GM10248 (cell line): ENCODE measurements at regions not wholly inside any gene's neighbourhood (a gene's known extent, or its start where the extent isn't known, plus 50 kb on each side); places are given as distances from the start of the nearest gene placed in this dataset.

Experiments
- CTCF ChIA-PET: fragments of 300-600 bp; sonication (Branson Sonifier 250); formaldehyde crosslinking; extraction: SDS; loops from one replicate; lab custom pipeline; 2021; ENCODE audit warnings: antibody characterized with exemption; lab: Yijun Ruan, JAX
- POLR2A ChIA-PET: fragments of 350-650 bp; sonication (Branson Sonifier 250); formaldehyde crosslinking; extraction: SDS; loops from one replicate; lab custom pipeline; 2020; ENCODE audit warnings: antibody characterized with exemption; lab: Yijun Ruan, JAX
- DNase-seq: peaks from one replicate; pipeline ENCODE4 v3.0.0; 2012; ENCODE audit errors: extremely low spot score
- TF ChIP-seq, protein P1 (sequence below): IDR thresholded peaks from 2 replicates; pipeline ENCODE4 v1.5.1; 2012; ENCODE audit warnings: mild to moderate bottlenecking, low read depth; ENCODE audit errors: extremely low read depth, missing control alignments, control extremely low read depth

DNA sequence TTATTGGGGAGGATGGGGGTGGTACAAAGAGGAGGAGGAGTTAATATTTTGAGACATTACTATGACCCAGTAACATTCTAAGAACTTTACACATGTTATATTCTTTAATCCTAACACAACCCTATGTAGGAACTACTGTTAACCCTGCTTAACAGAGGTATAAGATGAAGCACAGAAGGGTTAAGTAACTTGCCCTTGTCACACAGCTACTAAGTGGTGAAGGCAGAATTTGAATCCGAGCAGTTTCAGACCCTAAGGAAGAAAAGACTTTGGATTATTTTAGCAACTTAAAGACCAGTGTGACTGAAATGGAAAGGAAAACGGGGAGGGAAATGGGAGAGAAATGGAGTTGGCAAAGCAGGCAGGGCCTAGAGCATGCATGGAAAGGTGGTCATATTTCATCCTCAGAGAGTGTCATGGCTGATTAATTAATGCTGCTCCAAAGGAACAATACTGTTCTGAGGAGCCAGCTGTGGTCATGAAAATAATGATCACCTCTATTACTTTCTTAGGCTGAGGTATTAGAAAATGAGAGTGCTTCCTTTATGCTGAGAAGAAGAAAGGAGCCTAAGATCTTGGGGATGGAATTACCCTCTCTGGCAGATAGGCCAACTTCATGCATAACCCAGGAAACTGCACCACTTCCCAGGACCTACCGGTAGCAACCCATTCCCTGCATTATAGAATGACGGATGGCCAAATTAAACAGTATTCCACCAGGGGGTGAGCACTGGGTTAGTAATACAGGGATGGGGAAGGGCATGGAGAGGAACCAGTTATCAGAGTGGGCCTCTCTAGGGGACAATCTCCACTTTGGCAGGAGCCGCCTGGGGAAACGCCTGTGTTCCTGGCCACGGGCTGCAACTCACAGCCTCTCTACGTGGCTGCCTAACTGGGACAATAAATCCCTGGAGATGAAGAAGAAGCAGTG is 50.1 kb upstream of the TNFAIP3 start:
- ChIA-PET CTCF (interaction anchor here (0.8 to 1.6 kb wide), 4 partner anchors 8 to 19 kb away, joined by 3 to 7 read pairs (median 4); no protein-coding TSS in a partner anchor), POLR2A (interaction anchor here (0.7 kb wide), 1 partner anchor 30 kb away, joined by 4 read pairs; no protein-coding TSS in a partner anchor)
- TF ChIP-seq, protein P1, sequence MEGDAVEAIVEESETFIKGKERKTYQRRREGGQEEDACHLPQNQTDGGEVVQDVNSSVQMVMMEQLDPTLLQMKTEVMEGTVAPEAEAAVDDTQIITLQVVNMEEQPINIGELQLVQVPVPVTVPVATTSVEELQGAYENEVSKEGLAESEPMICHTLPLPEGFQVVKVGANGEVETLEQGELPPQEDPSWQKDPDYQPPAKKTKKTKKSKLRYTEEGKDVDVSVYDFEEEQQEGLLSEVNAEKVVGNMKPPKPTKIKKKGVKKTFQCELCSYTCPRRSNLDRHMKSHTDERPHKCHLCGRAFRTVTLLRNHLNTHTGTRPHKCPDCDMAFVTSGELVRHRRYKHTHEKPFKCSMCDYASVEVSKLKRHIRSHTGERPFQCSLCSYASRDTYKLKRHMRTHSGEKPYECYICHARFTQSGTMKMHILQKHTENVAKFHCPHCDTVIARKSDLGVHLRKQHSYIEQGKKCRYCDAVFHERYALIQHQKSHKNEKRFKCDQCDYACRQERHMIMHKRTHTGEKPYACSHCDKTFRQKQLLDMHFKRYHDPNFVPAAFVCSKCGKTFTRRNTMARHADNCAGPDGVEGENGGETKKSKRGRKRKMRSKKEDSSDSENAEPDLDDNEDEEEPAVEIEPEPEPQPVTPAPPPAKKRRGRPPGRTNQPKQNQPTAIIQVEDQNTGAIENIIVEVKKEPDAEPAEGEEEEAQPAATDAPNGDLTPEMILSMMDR: no peak
- DNase-seq: no peak
